ENCODE measurements at regions not wholly inside any gene's neighbourhood (a gene's known extent, or its start where the extent isn't known, plus 50 kb on each side); places are given as distances from the start of the nearest gene placed in this dataset.
"Not testable (repeated sequence)": the region's sequence is repeated elsewhere in the genome, so short reads cannot be mapped to it uniquely, and the experiment has no call there.

- DNase-seq, result not testable (repeated sequence)
These were observed 641.1 kb upstream of the DPP6 start for GRCh38 chr7:153410997-153411642.

DNA sequence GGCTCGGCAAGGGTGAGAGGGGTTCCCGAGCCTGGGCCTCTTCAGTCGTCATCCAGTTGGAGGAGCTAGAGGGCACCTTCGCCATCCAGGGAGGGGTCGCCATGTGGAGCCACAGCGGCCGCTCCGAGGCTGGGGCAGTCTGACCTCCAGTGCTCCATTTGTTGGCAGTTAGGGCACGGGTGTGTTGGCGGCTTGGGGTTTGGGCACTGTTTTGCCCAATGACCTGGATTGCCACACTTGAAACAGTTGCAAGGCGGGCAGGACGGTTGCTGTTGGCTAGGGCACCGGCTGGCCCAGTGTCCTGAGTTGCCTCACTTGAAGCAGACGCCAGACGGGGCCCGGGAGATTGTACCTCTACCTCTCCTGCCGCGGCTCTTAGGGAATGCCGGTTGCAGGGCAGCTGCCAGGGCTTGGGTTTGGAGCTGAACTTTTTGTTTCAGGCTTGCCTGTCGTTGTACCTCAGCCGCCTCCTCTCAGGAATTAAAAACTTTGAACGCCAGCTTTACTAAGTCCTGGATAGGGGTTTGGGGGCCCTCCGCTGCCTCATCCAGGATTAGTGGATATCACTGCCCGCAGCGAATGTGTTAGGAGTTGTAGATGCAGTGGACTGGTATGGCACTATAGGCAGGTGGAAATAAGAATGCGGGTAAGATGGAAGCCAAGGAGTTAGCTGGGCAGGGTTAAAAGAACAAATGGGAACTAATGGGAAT is 639.9 kb upstream of the DPP6 start:
- DNase-seq, result not testable (repeated sequence)

DNA sequence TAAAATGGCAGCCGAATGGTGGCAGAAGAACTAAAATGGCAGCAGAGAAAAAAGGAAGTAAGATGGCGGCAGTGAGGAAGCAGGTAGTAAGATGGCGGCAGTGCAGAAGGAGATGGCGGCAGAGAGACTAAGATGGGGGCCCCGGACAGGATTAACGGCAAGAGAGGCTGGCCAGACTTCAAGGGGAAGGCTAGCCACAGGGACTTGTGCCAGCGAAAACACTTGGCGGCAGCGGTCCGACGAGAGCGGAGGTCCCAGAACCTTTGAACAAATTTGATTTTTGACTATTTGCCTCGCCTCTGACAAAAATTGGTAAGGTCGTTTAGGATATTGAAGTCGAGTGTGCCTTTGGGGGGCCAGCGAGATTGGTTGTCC is 639.4 kb upstream of the DPP6 start:
- not testable (repeated sequence) for DNase-seq

DNA sequence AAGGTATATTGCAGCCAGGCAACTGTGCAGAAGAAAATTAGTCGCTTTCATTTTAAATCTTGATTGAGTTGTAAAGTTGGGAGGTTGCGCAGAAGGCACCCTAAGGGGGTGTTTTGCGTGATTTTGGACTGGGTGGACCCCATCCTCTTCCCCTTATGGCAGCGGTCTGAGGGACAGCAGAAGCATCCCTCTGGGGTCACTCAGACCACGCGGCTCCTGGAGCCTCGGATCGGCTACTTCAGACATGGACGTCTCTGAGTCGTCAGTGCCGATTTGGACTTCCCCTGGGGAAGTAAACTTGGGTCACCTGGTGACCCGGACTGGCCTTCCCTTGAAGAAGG is 639.0 kb upstream of the DPP6 start:
- DNase-seq, result no peak

- no peak for DNase-seq
These were observed 638.5 kb upstream of the DPP6 start for GRCh38 chr7:153413540-153414287.

DNA sequence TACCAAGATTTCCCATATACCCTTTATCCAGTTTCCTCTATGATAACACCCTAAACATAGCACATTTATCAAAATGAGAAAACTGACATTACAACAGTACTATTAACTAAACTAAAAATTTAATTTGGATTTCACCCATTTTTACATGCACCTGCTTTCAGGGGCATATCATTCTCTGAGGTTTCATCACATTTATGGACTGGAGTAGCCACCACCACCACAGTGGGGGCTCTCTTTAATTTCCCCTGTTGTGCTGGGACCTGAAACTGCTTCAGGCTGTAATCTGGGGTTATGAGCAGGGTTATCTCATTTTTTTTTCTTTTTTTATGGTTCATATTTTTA is 637.9 kb upstream of the DPP6 start:
- no peak for DNase-seq

- DNase-seq, result no peak
These were observed 636.6 kb upstream of the DPP6 start for GRCh38 chr7:153415632-153416031.

GRCh38 chr7:153422291-153423209 is 629.6 kb upstream of the DPP6 start:
- DNase-seq, result no peak

DNA sequence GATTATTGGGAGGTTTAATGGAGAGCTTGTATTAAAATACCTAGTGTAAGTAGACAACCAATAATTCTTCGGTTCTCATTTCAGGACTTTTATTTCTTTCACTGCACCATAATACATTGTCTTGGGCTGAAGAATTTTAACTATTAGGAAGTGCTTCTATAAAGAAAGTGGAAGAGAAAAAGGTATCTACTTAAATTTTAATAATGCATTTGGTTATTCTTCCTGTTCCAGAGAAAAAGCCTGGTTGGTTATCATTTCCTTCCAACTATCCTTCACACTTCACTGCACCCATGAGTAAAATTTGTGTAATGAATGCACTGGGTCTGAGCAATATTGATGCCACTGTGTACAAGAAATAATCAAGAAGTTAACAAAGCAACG is 629.0 kb upstream of the DPP6 start:
- DNase-seq, result no peak

DNA sequence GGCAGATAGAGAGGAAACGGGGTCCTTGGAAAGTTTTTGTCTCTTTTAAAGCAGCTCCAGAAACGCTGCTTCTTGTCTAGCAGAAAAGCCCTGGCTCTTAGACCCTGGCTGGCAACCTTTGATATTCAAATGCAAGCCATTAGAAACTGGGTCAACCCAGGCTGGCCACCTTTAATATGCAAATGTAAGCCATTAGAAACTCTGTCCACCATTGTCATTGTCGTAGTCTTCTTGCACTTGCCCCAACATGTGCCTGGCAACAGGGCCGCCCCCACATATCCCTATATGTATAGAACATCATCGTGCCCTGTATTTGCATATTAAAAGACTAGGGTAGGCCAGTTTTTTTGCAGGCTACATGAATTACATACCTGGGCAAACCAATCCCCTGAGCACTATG is 621.3 kb upstream of the DPP6 start:
- DNase-seq, result no peak

GRCh38 chr7:153432063-153432462 is 620.1 kb upstream of the DPP6 start:
- DNase-seq, result no peak

DNA sequence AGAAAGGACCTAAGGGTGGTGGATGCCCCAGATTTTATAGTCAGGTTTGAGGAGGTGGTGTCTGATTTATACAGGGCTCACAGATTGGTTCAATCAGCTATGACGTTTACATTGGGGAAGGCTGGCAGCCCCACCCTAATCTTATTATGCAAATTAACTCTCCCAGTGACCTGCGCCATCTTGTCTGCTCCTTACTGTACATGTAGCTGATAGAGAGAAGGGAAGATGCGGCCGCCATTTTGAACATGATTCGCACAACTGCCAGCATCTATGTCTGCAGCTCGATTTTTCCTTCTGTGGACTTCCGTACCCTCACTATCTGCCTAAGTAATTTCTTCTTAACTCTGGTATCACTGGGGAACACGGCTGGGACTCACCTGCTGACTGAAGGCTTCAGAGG is 619.0 kb upstream of the DPP6 start:
- DNase-seq, result no peak

DNA sequence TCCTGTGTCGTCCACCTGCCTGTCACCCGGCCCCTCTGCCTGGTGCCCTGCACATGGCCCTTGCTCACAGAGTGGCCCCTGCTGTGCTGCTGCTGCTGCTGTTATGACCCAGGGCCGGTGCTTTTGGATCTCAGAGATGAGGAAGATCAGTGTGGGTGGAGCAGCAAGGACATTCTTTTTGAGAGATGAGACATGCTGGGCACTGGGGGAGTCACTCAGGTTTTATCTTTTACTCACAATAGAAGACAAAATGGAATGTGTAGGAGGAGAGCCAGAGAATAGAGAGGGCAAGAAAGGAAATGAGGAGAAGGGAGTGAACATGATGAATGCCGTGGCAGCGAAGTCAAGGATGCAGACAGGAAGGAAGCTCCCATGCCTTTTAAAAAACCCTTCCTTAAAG is 611.5 kb upstream of the DPP6 start:
- peak; percentile 6 for DNase-seq

- DNase-seq, result no peak
These were observed 609.0 kb upstream of the DPP6 start for GRCh38 chr7:153443032-153443701.

GRCh38 chr7:153444641-153445040 is 607.6 kb upstream of the DPP6 start:
- no peak for DNase-seq

DNA sequence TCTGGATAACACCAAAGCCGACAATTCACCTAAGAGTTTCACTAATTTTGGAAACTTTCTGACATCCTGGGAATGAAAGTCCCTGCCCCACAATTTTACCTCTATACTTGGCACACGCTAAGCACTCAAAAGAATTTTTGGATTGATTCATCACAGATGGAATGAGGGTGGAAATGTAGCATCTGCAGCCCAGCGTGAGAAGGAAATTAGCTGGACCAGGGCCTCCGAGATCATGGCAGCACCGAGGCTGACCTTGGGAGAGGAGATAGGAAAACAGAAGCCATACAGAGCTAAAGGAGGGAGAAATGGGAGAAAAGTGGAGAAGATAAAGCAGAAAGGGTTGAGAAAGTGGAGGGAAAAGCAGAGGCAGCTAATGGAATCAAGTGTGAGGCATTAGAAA is 606.6 kb upstream of the DPP6 start:
- DNase-seq, result no peak

DNA sequence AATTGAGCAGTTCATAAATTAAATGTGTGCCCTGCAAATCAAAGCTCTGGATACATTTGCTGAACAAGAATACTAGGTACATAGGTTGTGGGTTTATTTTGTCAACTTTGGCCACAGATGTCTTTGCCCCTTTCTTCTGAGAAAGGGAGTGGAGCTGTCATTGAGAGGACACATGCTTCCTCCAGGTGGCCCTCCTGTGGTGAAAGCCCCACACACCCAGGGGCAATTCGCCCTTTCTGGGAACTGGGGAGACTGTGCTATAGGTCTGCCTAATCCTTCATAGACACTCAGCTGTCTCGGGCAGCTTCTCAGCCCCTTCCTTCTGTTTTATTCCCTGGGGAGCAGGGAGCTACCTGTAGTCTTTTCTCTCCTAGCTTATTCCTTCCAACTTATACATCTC is 605.7 kb upstream of the DPP6 start:
- no peak for DNase-seq

- no peak for DNase-seq
These were observed 605.2 kb upstream of the DPP6 start for GRCh38 chr7:153447011-153447410.

GRCh38 chr7:153452661-153453060 is 599.5 kb upstream of the DPP6 start:
- DNase-seq, result no peak

- no peak for DNase-seq
These were observed 597.9 kb upstream of the DPP6 start for GRCh38 chr7:153454306-153454705.

- DNase-seq, result no peak
These were observed 594.5 kb upstream of the DPP6 start for GRCh38 chr7:153457746-153458145.

DNA sequence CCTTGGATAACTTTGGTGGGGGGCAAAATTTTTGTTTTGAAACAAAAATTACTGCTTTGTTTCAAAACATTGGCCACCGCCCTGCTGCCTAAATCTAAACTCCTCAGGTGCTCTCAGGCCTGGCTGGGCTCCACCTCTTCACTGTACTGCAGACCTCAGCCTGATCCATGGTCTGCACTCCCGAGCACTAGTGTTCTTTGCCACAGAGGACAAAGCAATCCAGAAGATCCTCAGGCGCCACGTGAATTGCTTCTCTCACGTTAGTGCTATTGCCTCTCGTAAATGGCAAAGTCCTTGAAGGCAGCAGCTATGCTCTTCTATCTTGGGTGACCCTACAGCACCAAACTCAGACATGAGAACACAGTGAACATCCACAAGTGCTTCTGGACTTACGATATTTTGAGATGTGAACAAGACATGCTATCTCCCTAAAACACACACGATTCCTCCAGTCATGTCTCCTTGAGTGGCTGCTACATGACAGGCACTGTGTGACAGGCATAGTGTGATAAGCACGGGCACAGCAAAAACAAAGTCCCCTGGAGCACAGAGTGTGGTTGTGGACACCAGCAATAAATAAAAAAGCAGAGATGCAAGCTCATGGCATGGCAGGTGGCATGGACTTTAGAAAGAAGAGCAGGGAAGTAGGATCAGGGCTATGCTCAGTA is 582.1 kb upstream of the DPP6 start:
- no peak for DNase-seq
